GM12873 (cell line): ENCODE measurements at regions not wholly inside any gene's neighbourhood (a gene's known extent, or its start where the extent isn't known, plus 50 kb on each side); places are given as distances from the start of the nearest gene placed in this dataset.

ENCODE experiments used
- TF ChIP-seq, protein P1 (sequence below): IDR thresholded peaks from 2 replicates; pipeline ENCODE4 v1.5.1; 2012; ENCODE audit warnings: low read depth, mild to moderate bottlenecking, moderate library complexity, low read length, control low read depth; ENCODE audit not compliant: insufficient read depth; ENCODE audit errors: missing control alignments

DNA sequence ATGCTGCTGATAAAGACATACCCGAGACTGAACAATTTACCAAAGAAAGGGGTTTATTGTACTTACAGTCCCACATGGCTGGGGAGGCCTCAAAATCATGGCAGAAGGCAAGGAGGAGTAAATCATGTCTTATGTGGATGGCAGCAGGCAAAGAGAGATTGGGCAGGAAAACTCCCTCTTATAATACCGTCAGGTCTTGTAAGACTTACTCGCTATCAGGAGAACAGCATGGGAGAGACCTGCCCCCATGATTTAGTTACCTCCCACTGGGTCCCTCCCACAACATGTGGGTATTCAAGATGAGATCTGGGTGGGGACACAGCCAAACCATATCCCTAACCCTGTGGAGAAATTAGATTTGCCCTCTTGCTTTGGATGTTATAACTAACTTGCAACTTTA lies 1068.0 kb upstream of the ZEB2 start:
- TF ChIP-seq, protein P1, sequence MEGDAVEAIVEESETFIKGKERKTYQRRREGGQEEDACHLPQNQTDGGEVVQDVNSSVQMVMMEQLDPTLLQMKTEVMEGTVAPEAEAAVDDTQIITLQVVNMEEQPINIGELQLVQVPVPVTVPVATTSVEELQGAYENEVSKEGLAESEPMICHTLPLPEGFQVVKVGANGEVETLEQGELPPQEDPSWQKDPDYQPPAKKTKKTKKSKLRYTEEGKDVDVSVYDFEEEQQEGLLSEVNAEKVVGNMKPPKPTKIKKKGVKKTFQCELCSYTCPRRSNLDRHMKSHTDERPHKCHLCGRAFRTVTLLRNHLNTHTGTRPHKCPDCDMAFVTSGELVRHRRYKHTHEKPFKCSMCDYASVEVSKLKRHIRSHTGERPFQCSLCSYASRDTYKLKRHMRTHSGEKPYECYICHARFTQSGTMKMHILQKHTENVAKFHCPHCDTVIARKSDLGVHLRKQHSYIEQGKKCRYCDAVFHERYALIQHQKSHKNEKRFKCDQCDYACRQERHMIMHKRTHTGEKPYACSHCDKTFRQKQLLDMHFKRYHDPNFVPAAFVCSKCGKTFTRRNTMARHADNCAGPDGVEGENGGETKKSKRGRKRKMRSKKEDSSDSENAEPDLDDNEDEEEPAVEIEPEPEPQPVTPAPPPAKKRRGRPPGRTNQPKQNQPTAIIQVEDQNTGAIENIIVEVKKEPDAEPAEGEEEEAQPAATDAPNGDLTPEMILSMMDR: no peak

DNA sequence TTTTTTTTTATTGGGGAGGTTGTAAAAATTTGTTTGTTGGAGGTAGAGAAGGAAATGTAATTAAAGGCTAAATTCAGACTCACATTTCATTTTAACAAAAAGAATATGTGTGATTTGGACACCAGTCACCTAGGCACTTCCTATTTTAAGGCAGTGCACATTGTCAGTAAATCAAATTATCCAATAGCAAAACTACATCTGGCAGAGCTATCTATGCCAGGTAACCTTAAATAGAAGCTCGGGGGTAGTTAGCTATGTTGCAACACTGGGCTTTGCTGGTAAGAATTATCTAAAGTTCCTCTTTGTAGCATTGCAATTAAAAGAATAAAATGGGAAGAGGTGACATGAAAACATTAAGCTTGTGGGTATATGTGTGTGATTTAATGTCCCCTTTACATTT lies 1064.4 kb upstream of the ZEB2 start:
- TF ChIP-seq, protein P1: no peak

DNA sequence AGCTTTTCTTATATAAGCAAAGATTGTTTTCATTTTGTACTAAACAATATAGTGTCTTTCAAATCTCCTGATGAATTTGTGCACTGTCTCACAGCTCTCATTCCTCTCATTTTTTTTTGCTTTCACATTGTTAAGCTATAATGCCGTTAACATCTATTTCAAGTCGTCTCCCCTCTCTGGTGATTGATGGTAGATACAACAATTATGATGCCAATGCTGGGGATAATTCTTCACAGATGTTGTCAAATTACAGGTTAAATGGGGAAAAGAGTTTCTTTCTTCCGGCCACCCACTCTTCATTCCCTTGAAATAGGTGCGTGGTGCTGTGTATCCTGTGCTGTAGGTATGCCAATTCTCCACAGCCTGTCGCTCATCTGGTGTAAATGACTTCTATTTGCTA lies 1053.7 kb upstream of the ZEB2 start:
- TF ChIP-seq, protein P1: no peak

DNA sequence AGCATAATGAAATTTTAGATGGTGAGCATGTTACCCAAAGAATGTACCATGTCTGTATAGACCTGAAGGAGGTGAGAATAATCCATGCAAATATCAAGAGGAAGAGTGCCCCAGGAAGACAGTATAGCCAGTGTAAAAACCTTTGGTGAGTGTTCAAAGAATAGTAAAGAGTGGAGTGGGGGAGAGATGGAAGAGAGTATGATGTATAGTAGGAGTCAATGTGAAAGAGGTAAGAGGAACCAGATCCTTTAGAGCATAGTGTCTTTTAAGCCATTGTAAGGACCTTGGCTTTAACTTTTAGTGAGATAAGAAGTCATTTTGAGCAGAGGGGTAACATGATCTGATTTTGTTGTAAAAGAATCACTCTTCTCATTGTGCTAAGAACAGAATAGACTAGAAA lies 1052.3 kb upstream of the ZEB2 start:
- TF ChIP-seq, protein P1: no peak

DNA sequence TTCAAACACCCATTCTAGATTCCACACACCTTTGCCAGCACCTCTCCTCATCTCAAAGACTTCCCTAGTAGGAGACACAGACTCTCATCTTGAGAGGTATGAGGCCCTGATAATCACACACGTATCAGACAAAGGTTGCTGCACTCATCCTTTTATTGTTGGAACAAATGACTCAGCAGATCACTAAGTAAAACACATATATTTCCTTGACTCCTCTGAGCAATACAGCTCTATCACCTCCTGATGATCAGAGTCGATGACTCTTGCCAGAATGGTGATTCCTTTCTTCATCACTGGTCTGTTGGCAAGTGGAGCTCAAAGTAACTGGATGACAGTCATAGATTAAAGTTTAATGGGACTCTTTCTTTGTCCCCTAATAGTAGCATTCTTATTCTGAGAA lies 1049.2 kb upstream of the ZEB2 start:
- TF ChIP-seq, protein P1: no peak

DNA sequence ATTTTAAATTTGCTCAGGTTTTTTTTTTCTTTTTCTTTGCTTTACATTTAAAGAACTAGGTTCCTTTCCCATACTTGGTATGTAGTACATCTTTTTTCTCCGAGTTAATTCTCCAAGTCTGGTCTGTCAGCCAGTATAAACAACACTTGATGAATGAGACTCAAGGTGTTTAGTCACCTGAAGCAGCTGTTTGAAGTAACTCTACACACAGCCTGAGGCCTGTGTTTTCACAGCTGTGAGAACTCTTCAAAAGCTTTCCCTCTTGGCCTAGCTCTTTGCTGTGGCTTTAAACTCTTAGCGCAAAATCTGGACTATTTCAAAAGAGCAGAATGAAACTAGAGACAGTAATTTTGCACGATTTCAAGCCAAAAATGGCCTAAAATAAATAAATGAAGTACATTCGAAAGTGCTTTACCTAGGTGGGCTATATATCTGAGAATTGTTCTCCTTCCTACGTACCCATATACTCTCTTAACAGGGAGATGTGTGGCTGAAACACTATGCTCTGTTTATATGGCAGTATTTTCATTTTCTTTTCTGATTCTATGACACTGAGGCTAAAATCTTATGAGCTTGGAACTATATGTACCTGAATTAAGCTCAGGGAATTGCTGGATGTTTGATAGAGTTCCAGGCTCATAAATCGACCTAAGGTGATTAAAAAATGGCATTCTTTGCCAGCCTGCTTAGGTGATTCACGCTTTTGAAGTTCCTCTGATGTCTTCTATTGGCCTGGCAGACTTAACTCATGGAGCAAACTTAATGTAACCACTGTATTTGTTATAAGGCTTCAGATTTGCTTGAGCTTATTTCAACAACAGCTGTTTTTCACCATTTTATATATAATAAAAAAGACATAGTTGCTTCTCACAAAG lies 1044.1 kb upstream of the ZEB2 start:
- TF ChIP-seq, protein P1: no peak

DNA sequence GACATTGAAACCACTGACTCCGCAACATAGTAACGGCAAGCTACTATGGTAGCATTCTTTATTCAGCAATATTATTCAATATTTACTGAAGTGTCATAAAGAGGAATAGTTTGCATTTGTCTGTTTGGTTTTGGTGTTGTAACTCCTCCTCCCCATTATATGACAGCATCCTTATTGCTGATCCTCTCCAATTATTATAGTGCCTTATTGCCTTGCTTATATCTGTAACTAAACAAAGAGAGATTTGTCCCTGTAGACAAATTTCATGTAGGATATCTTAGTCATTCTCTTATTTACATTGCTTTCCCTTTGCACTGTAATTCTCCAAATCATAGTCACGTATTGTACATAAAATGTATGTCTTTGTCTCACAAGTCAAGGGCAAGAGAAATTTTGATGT lies 1041.2 kb upstream of the ZEB2 start:
- TF ChIP-seq, protein P1: no peak
